H1 (cell line): ENCODE measurements at regions not wholly inside any gene's neighbourhood (a gene's known extent, or its start where the extent isn't known, plus 50 kb on each side); places are given as distances from the start of the nearest gene placed in this dataset.

Experiments
- CTCF ChIA-PET: fragments of 300-600 bp; sonication (Branson Sonifier 250); formaldehyde crosslinking; loops from one replicate; lab custom pipeline; 2021; ENCODE audit not compliant: partially characterized antibody; lab: Charles Lee
- POLR2A ChIA-PET: fragments of 300-600 bp; sonication (Branson Sonifier 250); formaldehyde crosslinking; loops from one replicate; lab custom pipeline; 2021; ENCODE audit warnings: inconsistent platforms; ENCODE audit not compliant: partially characterized antibody; lab: Charles Lee
- DNase-seq, 2 experiments: peaks; one replicate each; pipeline versions ENCODE4 v3.0.0 to v3.0.0-alpha.2; 2010 to 2022; ENCODE audit warnings: low spot score in 2 of 2, low read depth in 1 of 2, mixed read lengths in 1 of 2
- FAIRE-seq: peaks from 2 replicates; lab custom pipeline; 2011; peaks lifted over from hg19 to GRCh38; lab: Jason Lieb, UNC
- H2AFZ ChIP-seq: 2 replicates; pipeline ENCODE4 v1.8.1; 2012; ENCODE audit warnings: low read length, inconsistent platforms
- H2AK5ac ChIP-seq: 2 replicates; pipeline ENCODE4 v1.6.1; 2013; ENCODE audit warnings: low read depth, low read length
- H2BK120ac ChIP-seq: replicated peaks from 2 replicates; pipeline ENCODE3; 2013; ENCODE audit warnings: low read depth, low read length, inconsistent platforms
- H2BK12ac ChIP-seq: 2 replicates; pipeline ENCODE4 v1.6.1; 2013; ENCODE audit warnings: low read depth, low read length
- H2BK15ac ChIP-seq: 2 replicates; pipeline ENCODE4 v1.6.1; 2013; ENCODE audit warnings: low read length
- H2BK20ac ChIP-seq: 2 replicates; pipeline ENCODE4 v1.6.1; 2013; ENCODE audit warnings: low read length
- H2BK5ac ChIP-seq: 2 replicates; pipeline ENCODE4 v1.6.1; 2013; ENCODE audit warnings: low read depth, low read length
- H3K14ac ChIP-seq: 2 replicates; pipeline ENCODE4 v1.6.1; 2013; ENCODE audit warnings: inconsistent platforms; ENCODE audit not compliant: insufficient read length
- H3K18ac ChIP-seq: 2 replicates; pipeline ENCODE4 v1.6.1; 2013; ENCODE audit warnings: low read length; ENCODE audit errors: extremely low read depth
- H3K23ac ChIP-seq: 2 replicates; pipeline ENCODE4 v1.6.1; 2013; ENCODE audit warnings: inconsistent platforms; ENCODE audit not compliant: insufficient read length
- H3K23me2 ChIP-seq: 2 replicates; pipeline ENCODE4 v1.6.1; 2013; ENCODE audit warnings: low read depth, low read length
- H3K27ac ChIP-seq: 2 replicates; pipeline ENCODE4 v1.6.1; 2011; ENCODE audit warnings: low read depth, low read length, inconsistent platforms
- H3K27me3 ChIP-seq, 4 experiments: replicated peaks in 1 of 4; 1 replicate in 1 of 4; 2 replicates in 3 of 4; pipeline versions ENCODE4 v1.6.1 to v1.8.1; 2011 to 2013; ENCODE audit warnings: low read length in 3 of 4, mild to moderate bottlenecking in 3 of 4, inconsistent platforms in 2 of 4, mixed read lengths in 2 of 4, moderate library complexity in 1 of 4; ENCODE audit not compliant: control insufficient read depth in 3 of 4, insufficient read depth in 3 of 4; ENCODE audit errors: extremely low read depth in 1 of 4
- H3K36me3 ChIP-seq, 4 experiments: 2 replicates each; pipeline versions ENCODE4 v1.6.1 to v1.8.1; 2011 to 2013; ENCODE audit warnings: mild to moderate bottlenecking in 4 of 4, low read length in 3 of 4, moderate library complexity in 2 of 4, control low read depth in 1 of 4, inconsistent platforms in 1 of 4; ENCODE audit not compliant: insufficient read depth in 4 of 4, control insufficient read depth in 2 of 4
- H3K4ac ChIP-seq: replicated peaks from 2 replicates; pipeline ENCODE3; 2013; ENCODE audit warnings: low read length, low read depth, mixed read lengths, inconsistent platforms; ENCODE audit not compliant: insufficient read length
- H3K4me1 ChIP-seq, 4 experiments: replicated peaks in 1 of 4; 1 replicate in 1 of 4; 2 replicates in 3 of 4; pipeline versions ENCODE4 v1.6.1 to v1.8.1; 2011 to 2013; ENCODE audit warnings: low read length in 3 of 4, inconsistent platforms in 2 of 4, mixed read lengths in 1 of 4; ENCODE audit not compliant: insufficient read depth in 4 of 4, control insufficient read depth in 3 of 4
- H3K4me2 ChIP-seq, 2 experiments: 2 replicates each; pipeline versions ENCODE4 v1.6.1 to v1.8.1; 2011 to 2013; ENCODE audit warnings: low read depth in 2 of 2, low read length in 2 of 2, control low read depth in 1 of 2, inconsistent platforms in 1 of 2, mild to moderate bottlenecking in 1 of 2; ENCODE audit not compliant: insufficient read depth in 1 of 2
- H3K4me3 ChIP-seq, 4 experiments: fragments of 200-600, 300-600 bp in 1 of 4; sonication (generic), shearing (Covaris generic), sonication (Bioruptor Twin) in 1 of 4; 2 replicates each; pipeline versions ENCODE4 v1.5.1 to v1.8.1; 2011 to 2016; ENCODE audit warnings: low read length in 4 of 4, low read depth in 3 of 4, control low read depth in 2 of 4, inconsistent platforms in 2 of 4, mild to moderate bottlenecking in 2 of 4, mixed read lengths in 1 of 4, moderate library complexity in 1 of 4; ENCODE audit not compliant: insufficient read depth in 2 of 4; ENCODE audit errors: extremely low read depth in 1 of 4
- H3K56ac ChIP-seq: replicated peaks from 2 replicates; pipeline ENCODE3; 2013; ENCODE audit warnings: low read depth, mild to moderate bottlenecking, mixed read lengths, low read length, inconsistent platforms; ENCODE audit not compliant: insufficient read length
- H3K79me1 ChIP-seq: 2 replicates; pipeline ENCODE4 v1.6.1; 2013; ENCODE audit warnings: low read depth, low read length, control low read depth
- H3K79me2 ChIP-seq, 2 experiments: 2 replicates each; pipeline versions ENCODE4 v1.6.1 to v1.8.1; 2012 to 2013; ENCODE audit warnings: low read length in 2 of 2, mild to moderate bottlenecking in 2 of 2, inconsistent platforms in 1 of 2; ENCODE audit not compliant: insufficient read depth in 2 of 2, control insufficient read depth in 1 of 2
- H3K9ac ChIP-seq, 4 experiments: replicated peaks in 1 of 4; 1 replicate in 1 of 4; 2 replicates in 3 of 4; pipeline versions ENCODE4 v1.6.1 to v1.8.1; 2011 to 2013; ENCODE audit warnings: low read depth in 3 of 4, low read length in 3 of 4, control low read depth in 2 of 4, mild to moderate bottlenecking in 2 of 4, moderate library complexity in 2 of 4, inconsistent platforms in 1 of 4; ENCODE audit errors: extremely low read depth in 1 of 4
- H3K9me3 ChIP-seq, 2 experiments: 2 replicates each; pipeline versions ENCODE4 v1.6.1 to v1.8.1; 2012 to 2013; ENCODE audit warnings: mild to moderate bottlenecking in 2 of 2, moderate library complexity in 2 of 2, control low read depth in 1 of 2, inconsistent platforms in 1 of 2, low read depth in 1 of 2, low read length in 1 of 2, mixed read lengths in 1 of 2; ENCODE audit not compliant: insufficient read depth in 2 of 2
- H4K20me1 ChIP-seq, 2 experiments: replicated peaks in 1 of 2; 2 replicates each; pipeline versions ENCODE3 to v1.8.1; 2011 to 2013; ENCODE audit warnings: inconsistent platforms in 2 of 2, low read length in 2 of 2, mild to moderate bottlenecking in 1 of 2; ENCODE audit not compliant: insufficient read depth in 2 of 2, control insufficient read depth in 1 of 2
- H4K5ac ChIP-seq: 2 replicates; pipeline ENCODE4 v1.6.1; 2013; ENCODE audit warnings: low read length, low read depth, mixed read lengths, inconsistent platforms; ENCODE audit not compliant: insufficient read length
- H4K8ac ChIP-seq: 2 replicates; pipeline ENCODE4 v1.8.0; 2013; ENCODE audit warnings: mild to moderate bottlenecking, moderate library complexity, low read length, inconsistent platforms; ENCODE audit not compliant: insufficient read depth; ENCODE audit errors: extremely low read depth
- H4K91ac ChIP-seq: replicated peaks from 2 replicates; pipeline ENCODE3; 2013; ENCODE audit warnings: low read length, mixed read lengths, inconsistent platforms; ENCODE audit not compliant: insufficient read length
- EGR1 ChIP-seq: IDR thresholded peaks from 2 replicates; pipeline ENCODE4 v1.6.1; 2011; ENCODE audit warnings: low read depth, low read length, borderline replicate concordance
- RBBP5 ChIP-seq: IDR thresholded peaks from 2 replicates; pipeline ENCODE4 v1.7.1; 2012; ENCODE audit warnings: low read depth, mild to moderate bottlenecking, inconsistent platforms, low read length, moderate library complexity, borderline replicate concordance
- RNF2 ChIP-seq: fragments of 200-900, 300-1000 bp; sonication (generic); IDR thresholded peaks from 2 replicates; pipeline ENCODE4 v1.7.1; 2016; ENCODE audit warnings: borderline replicate concordance, low read depth, mild to moderate bottlenecking, antibody characterized with exemption, low read length; ENCODE audit not compliant: poor library complexity, severe bottlenecking; ENCODE audit errors: missing control alignments
- WGBS, 2 experiments: shearing (Covaris generic) in 1 of 2; methylation state at CpG; one replicate each; pipeline versions ENCODE4 v1.1.6 to v1.1.7; 2013 to 2015; ENCODE audit warnings: low lambda C conversion rate in 2 of 2, mixed read lengths in 2 of 2, inconsistent platforms in 1 of 2, low coverage in 1 of 2, missing lambda C conversion rate in 1 of 2; ENCODE audit not compliant: insufficient replicate concordance in 2 of 2, insufficient coverage in 1 of 2, insufficient read length in 1 of 2; ENCODE audit errors: extremely low coverage in 1 of 2, missing lambda C conversion rate in 1 of 2; 5-methylcytosine and 5-hydroxymethylcytosine counted together

DNA sequence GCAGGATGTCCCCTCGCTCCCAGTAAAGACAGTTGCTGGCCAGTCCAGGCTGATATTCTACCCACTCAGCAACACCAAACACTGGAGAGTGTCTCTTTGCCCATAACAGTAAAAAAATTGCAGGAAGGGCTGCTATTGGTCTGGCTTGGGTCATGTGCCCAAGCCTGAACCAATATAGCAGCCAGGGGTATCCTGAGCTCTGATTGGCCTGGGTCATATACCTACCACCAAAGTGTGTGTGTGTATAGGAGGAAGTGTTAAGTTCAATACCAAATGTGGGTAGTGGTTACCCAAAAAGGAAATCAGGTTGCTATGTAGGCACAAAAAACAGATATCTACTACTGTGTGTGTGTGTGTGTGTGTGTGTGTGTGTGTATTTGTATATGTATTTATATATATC, 373.2 kb downstream of the BCOR start:
- 86% methylated on average over 1 of the region's 1 CpG; no CpG with 5 or more reads in 1 of the 2 experiments for WGBS, 2 experiments
- H3K23me2 ChIP-seq = no peaks in the 10 kb centered on the region
- H2BK15ac ChIP-seq = no peak overlapping the region
- no peak overlapping the region for H2BK120ac ChIP-seq
- H3K14ac ChIP-seq = no peak overlapping the region
- no peak overlapping the region for H3K18ac ChIP-seq
- no peak for FAIRE-seq
- no peak overlapping the region for H3K27ac ChIP-seq
- no peak overlapping the region for H2AFZ ChIP-seq
- no peak overlapping the region for H4K5ac ChIP-seq
- H3K4ac ChIP-seq = no peak overlapping the region
- H3K56ac ChIP-seq = no peak overlapping the region
- H2AK5ac ChIP-seq = no peak overlapping the region
- no peak overlapping the region for H2BK12ac ChIP-seq
- H4K8ac ChIP-seq = no peak overlapping the region
- ChIA-PET CTCF (interaction anchor here (1.0 kb wide), 1 partner anchor 71 kb away, joined by 4 read pairs; no protein-coding TSS in a partner anchor), POLR2A (no interaction called here)
- no peaks in the 10 kb centered on the region for H3K79me2 ChIP-seq
- no peaks in the 10 kb centered on the region for H3K9me3 ChIP-seq
- H3K9ac ChIP-seq = no peak overlapping the region
- no peaks in the 10 kb centered on the region for H3K27me3 ChIP-seq
- H2BK20ac ChIP-seq = no peak overlapping the region
- no peaks in the 10 kb centered on the region for H4K20me1 ChIP-seq
- peaks cover 0 to 3% (median 0%) of the 10 kb centered on the region in 4 experiments; a peak in 2 of 7 replicates for H3K4me1 ChIP-seq
- no peak overlapping the region for H4K91ac ChIP-seq
- no peaks in the 10 kb centered on the region for H3K79me1 ChIP-seq
- H3K4me2 ChIP-seq = no peak overlapping the region
- H3K4me3 ChIP-seq = no peak overlapping the region
- no peak for TF ChIP-seq RBBP5
- TF ChIP-seq EGR1 = no peak
- TF ChIP-seq RNF2 = no peak
- TF ChIP-seq, all 59 proteins: peak for 0
- Histone ChIP-seq H3K36me3 (no peaks in the 10 kb centered on the region), H2BK5ac (no peak overlapping the region), H3K23ac (no peak overlapping the region)
- no peak for DNase-seq
